ENCODE measurements at regions not wholly inside any gene's neighbourhood (a gene's known extent, or its start where the extent isn't known, plus 50 kb on each side); places are given as distances from the start of the nearest gene placed in this dataset.

- TF ChIP-seq CTCF (conservative IDR thresholded peaks at IDR 0.05; ENCODE audit: low read depth, low read length) (no peak), EZH2 (IDR thresholded peaks at IDR 0.05; ENCODE audit: low read length, unreplicated experiment) (no peak)
These were observed 78.2 kb upstream of the SORBS2 start for GRCh38 chr4:185890196-185890595.

All from PC-3 (cell line).